Activated naive CD4-positive, alpha-beta T cell treated with anti-CD3 and anti-CD28 coated beads, Interleukin-2, amount 10 ng/mL, durations not matched to agents 7 days and 5 days (primary cell): ENCODE measurements at regions not wholly inside any gene's neighbourhood (a gene's known extent, or its start where the extent isn't known, plus 50 kb on each side); places are given as distances from the start of the nearest gene placed in this dataset.

Experiments used
- CTCF ChIA-PET: fragments of 350-600 bp; sonication (Branson Sonifier 250); formaldehyde crosslinking; loops from one replicate; lab custom pipeline; 2021; ENCODE audit warnings: antibody characterized with exemption; lab: Charles Lee
- DNase-seq: peaks from one replicate; pipeline ENCODE4 v3.0.0-alpha.2; 2020
- H3K27ac Mint-ChIP-seq: one replicate; pipeline ENCODE4 v1.8.0; 2021; ENCODE audit warnings: mild to moderate bottlenecking, moderate library complexity, mixed read lengths
- H3K27me3 Mint-ChIP-seq: one replicate; pipeline ENCODE4 v1.8.0; 2021; ENCODE audit warnings: mild to moderate bottlenecking, mixed read lengths
- H3K36me3 Mint-ChIP-seq: one replicate; pipeline ENCODE4 v1.8.0; 2021; ENCODE audit warnings: mixed read lengths
- H3K4me1 Mint-ChIP-seq: one replicate; pipeline ENCODE4 v1.8.0; 2021; ENCODE audit warnings: mixed read lengths
- H3K4me3 Mint-ChIP-seq: one replicate; pipeline ENCODE4 v1.8.0; 2021; ENCODE audit warnings: mild to moderate bottlenecking, moderate library complexity, mixed read lengths
- H3K9me3 Mint-ChIP-seq: one replicate; pipeline ENCODE4 v1.8.0; 2021; ENCODE audit warnings: mixed read lengths

DNA sequence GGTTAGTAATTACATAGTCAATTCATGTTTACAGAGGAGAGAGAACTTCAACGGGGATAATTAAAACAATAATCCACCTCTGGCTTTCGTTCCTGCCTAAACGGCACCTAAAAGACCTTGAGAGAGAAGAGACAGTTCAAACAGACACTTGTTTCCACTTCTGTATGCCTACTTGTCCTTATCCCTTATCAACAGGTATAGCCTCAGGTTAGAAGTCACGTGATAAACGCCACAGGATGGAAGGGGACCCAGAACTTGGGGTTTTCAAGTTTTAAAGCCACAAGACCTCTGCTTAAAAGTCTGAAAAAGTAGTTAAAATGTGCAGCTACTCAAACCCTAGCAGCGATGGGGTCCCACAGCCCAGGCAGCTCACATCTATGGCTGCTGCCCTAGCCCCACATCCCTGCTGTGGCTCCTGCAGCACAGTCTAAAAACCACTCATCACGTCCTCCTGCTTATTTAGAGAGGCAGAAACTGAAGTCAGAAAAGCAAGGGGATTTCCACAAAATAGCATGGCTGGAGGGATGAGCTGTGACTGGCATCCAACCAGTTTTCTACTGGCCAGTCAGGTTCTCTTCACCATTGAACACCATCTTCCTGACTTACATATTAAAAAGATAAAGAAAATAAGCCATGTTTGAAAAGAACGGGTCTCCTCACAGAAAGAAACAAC is 51.2 kb upstream of the SEC16B start:
- Mint-ChIP-seq H3K9me3 (peaks cover 6% of the 10 kb centered on the region), H3K36me3 (no peaks in the 10 kb centered on the region), H3K4me3 (no peak overlapping the region), H3K27ac (no peak overlapping the region), H3K4me1 (no peaks in the 10 kb centered on the region), H3K27me3 (no peaks in the 10 kb centered on the region)
- CTCF ChIA-PET: no interaction called here
- no peak for DNase-seq

- Mint-ChIP-seq H3K27ac (no peak overlapping the region), H3K4me3 (no peak overlapping the region), H3K27me3 (no peaks in the 10 kb centered on the region), H3K9me3 (peaks cover 9% of the 10 kb centered on the region), H3K36me3 (no peaks in the 10 kb centered on the region), H3K4me1 (no peaks in the 10 kb centered on the region)
- CTCF ChIA-PET: no interaction called here
- no peak for DNase-seq
Observed at GRCh38 chr1:178021950-178022349, 52.1 kb upstream of the SEC16B start.

DNA sequence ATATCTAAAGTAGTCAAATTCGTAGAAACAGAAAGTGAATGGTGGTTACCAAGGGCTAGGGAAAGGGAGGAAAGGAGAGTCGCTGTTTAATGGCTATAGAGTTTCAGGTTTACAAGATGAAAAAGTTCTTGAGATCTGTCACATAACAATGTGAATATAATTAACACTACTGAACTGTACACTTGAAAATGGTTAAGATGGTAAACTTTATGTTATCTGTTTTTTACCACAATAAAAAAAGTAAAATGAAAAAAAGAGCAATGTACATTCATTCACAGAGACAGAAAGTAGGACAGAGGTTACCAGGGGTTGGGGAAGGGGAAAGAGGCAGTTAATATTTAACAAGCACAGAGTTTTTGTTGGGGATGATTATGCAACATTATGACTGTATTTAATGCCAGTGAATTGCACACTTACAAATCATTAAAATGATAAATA is 53.3 kb upstream of the SEC16B start:
- Mint-ChIP-seq H3K4me3 (no peak overlapping the region), H3K27me3 (no peaks in the 10 kb centered on the region), H3K9me3 (peaks cover 4% of the 10 kb centered on the region), H3K36me3 (no peaks in the 10 kb centered on the region), H3K27ac (no peak overlapping the region), H3K4me1 (no peaks in the 10 kb centered on the region)
- CTCF ChIA-PET: no interaction called here
- DNase-seq: no peak

GRCh38 chr1:178024504-178024903 is 54.6 kb upstream of the SEC16B start:
- Mint-ChIP-seq H3K36me3 (no peaks in the 10 kb centered on the region), H3K4me3 (no peak overlapping the region), H3K4me1 (no peaks in the 10 kb centered on the region), H3K9me3 (peaks cover 4% of the 10 kb centered on the region), H3K27me3 (no peaks in the 10 kb centered on the region), H3K27ac (no peak overlapping the region)
- no peak for DNase-seq
- CTCF ChIA-PET: no interaction called here

GRCh38 chr1:178025613-178026356 is 55.9 kb upstream of the SEC16B start:
- Mint-ChIP-seq H3K27ac (no peak overlapping the region), H3K27me3 (no peaks in the 10 kb centered on the region)
- CTCF ChIA-PET: no interaction called here

DNA sequence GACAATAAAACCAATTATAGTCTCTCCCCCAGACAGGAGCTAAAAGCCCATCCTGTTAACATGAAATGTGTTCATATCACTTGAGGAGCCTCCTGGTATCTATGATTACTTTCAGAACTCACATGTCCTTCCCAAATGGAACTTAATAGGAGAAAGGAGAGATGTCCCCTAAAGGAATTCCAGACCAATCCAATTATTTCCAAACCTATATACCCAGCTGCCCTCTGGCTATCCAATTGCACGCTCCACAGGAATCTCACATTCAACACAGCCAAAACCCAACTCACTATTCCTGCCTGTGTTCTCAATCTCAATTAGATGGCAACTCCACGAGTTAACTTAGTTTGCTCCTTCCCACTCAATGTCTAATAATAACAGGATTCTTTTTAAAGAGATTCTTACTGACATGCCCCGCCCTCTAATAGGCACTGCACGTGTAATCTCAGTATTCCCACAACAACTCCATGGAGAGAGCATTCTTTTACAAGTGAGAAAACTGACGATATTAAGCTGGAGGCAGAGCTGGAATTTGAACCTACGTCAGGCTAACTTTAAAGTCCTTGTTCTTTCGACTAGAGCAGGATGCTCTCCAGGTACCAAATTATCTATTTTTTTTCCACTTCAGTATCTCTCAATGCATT is 59.1 kb upstream of the SEC16B start:
- H3K9me3 Mint-ChIP-seq: peaks cover 4% of the 10 kb centered on the region
- H3K36me3 Mint-ChIP-seq: no peaks in the 10 kb centered on the region

More at GRCh38 chr1:178025613-178026356, 55.9 kb upstream of the SEC16B start:
- Mint-ChIP-seq H3K36me3 (no peaks in the 10 kb centered on the region), H3K4me3 (no peak overlapping the region), H3K4me1 (no peaks in the 10 kb centered on the region), H3K9me3 (peaks cover 4% of the 10 kb centered on the region)
- DNase-seq: no peak

GRCh38 chr1:178030467-178030866 is 60.6 kb upstream of the SEC16B start:
- H3K27me3 Mint-ChIP-seq: no peaks in the 10 kb centered on the region
- H3K4me3 Mint-ChIP-seq: no peak overlapping the region
- H3K9me3 Mint-ChIP-seq: peaks cover 4% of the 10 kb centered on the region
- CTCF ChIA-PET: interaction anchor here (0.6 kb wide), 1 partner anchor 55 kb away, joined by 4 read pairs; no protein-coding TSS in a partner anchor
- DNase-seq: no peak
- H3K4me1 Mint-ChIP-seq: no peaks in the 10 kb centered on the region
- no peak overlapping the region for H3K27ac Mint-ChIP-seq
- no peaks in the 10 kb centered on the region for H3K36me3 Mint-ChIP-seq

More for the DNA sequence above, 59.1 kb upstream of the SEC16B start:
- no peaks in the 10 kb centered on the region for H3K27me3 Mint-ChIP-seq
- no peaks in the 10 kb centered on the region for H3K4me1 Mint-ChIP-seq
- CTCF ChIA-PET: no interaction called here
- no peak overlapping the region for H3K27ac Mint-ChIP-seq
- no peak overlapping the region for H3K4me3 Mint-ChIP-seq
- no peak for DNase-seq

DNA sequence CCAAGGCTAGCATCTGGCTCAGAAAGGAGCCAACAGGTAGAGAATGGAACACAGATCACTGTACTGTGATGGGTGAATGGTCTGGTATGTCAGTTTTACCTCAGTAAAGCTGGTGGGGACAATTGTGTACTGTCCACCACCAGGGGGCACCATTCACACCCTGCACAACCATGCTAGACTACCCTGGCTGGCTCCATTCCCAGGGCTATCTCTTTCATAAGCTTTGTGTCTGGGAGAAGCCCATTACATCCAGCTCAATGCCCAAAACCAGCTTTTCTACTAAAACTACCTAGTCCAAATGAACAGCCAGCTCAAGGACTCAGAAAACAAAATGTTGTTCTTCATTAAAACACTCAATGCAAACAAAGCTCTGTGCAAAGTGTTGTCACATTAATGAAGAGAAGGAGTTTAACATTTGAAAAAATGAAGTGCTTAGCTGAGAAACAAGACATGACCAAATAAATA is 62.0 kb upstream of the RASAL2 start:
- Mint-ChIP-seq H3K27me3 (peaks cover 8% of the 10 kb centered on the region), H3K4me3 (no peak overlapping the region), H3K4me1 (no peaks in the 10 kb centered on the region), H3K36me3 (no peaks in the 10 kb centered on the region), H3K9me3 (no peaks in the 10 kb centered on the region), H3K27ac (no peak overlapping the region)
- peak; percentile 32 for DNase-seq
- CTCF ChIA-PET: interaction anchor here (1.1 kb wide), 2 partner anchors 15 to 22 kb away, joined by 3 read pairs; no protein-coding TSS in a partner anchor

DNA sequence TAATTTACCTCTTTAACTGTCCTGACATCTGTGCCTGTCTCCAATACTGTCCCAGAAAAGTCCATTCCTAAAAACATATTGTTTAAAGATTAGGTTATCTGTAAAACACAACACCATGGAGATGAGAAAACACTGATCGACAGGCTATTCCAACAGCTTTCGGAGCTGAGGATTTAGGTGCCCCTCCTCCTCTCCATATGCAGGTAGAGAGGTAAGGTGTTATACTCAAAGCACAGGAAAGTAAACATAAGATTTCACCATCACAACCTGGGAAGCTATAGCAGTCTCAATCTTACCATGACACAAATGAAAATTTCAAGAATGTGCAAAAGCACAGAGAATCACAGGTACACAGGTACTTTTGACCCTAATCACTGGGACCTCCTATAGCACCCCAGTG is 60.9 kb upstream of the RASAL2 start:
- peaks cover 19% of the 10 kb centered on the region for H3K27me3 Mint-ChIP-seq
- CTCF ChIA-PET: interaction anchor here (1.1 kb wide), 1 partner anchor 21 kb away, joined by 3 read pairs; no protein-coding TSS in a partner anchor
- no peak for DNase-seq
- no peak overlapping the region for H3K27ac Mint-ChIP-seq
- no peaks in the 10 kb centered on the region for H3K4me1 Mint-ChIP-seq
- no peaks in the 10 kb centered on the region for H3K9me3 Mint-ChIP-seq
- no peak overlapping the region for H3K4me3 Mint-ChIP-seq
- H3K36me3 Mint-ChIP-seq: no peaks in the 10 kb centered on the region

GRCh38 chr1:178034676-178035075 is 59.2 kb upstream of the RASAL2 start:
- Mint-ChIP-seq H3K27me3 (peaks cover 19% of the 10 kb centered on the region), H3K36me3 (no peaks in the 10 kb centered on the region)

GRCh38 chr1:178036090-178036489 is 57.8 kb upstream of the RASAL2 start:
- H3K4me3 Mint-ChIP-seq: no peak overlapping the region
- H3K36me3 Mint-ChIP-seq: no peaks in the 10 kb centered on the region
- peaks cover 19% of the 10 kb centered on the region for H3K27me3 Mint-ChIP-seq
- no peak overlapping the region for H3K27ac Mint-ChIP-seq
- DNase-seq: no peak
- no peaks in the 10 kb centered on the region for H3K4me1 Mint-ChIP-seq
- CTCF ChIA-PET: no interaction called here
- peaks cover 2% of the 10 kb centered on the region for H3K9me3 Mint-ChIP-seq

More at GRCh38 chr1:178034676-178035075, 59.2 kb upstream of the RASAL2 start:
- Mint-ChIP-seq H3K27ac (no peak overlapping the region), H3K9me3 (no peaks in the 10 kb centered on the region), H3K4me3 (no peak overlapping the region), H3K4me1 (no peaks in the 10 kb centered on the region)
- CTCF ChIA-PET: no interaction called here
- DNase-seq: no peak

- CTCF ChIA-PET: no interaction called here
- no peak for DNase-seq
- H3K4me3 Mint-ChIP-seq: no peak overlapping the region
Observed at GRCh38 chr1:178037510-178038253, 56.2 kb upstream of the RASAL2 start.

DNA sequence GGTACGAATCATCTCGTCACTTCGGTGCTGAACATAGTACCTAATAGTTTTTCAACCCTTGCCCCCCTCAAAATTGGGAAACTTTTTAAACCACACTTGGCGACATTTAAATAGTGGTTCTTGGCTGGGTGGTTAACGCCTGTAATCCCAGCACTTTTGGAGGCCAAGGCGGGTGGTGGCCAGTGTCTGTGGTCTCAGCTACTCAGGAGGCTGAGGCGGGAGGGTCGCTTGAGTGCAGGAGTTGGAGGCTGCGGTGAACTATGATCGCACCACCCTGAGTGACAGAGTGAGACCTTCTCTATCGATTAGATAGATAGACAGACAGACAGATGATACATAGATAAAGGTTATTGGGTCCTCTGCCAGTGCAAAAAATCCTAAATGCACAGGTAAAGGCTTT is 55.5 kb upstream of the RASAL2 start:
- CTCF ChIA-PET: no interaction called here
- H3K27ac Mint-ChIP-seq: no peak overlapping the region
- H3K4me3 Mint-ChIP-seq: no peak overlapping the region
- no peaks in the 10 kb centered on the region for H3K4me1 Mint-ChIP-seq
- peaks cover 7% of the 10 kb centered on the region for H3K9me3 Mint-ChIP-seq
- DNase-seq: no peak
- H3K27me3 Mint-ChIP-seq: peaks cover 19% of the 10 kb centered on the region
- no peaks in the 10 kb centered on the region for H3K36me3 Mint-ChIP-seq

More at GRCh38 chr1:178037510-178038253, 56.2 kb upstream of the RASAL2 start:
- H3K36me3 Mint-ChIP-seq: no peaks in the 10 kb centered on the region
- peaks cover 7% of the 10 kb centered on the region for H3K9me3 Mint-ChIP-seq
- H3K4me1 Mint-ChIP-seq: no peaks in the 10 kb centered on the region
- H3K27ac Mint-ChIP-seq: no peak overlapping the region
- H3K27me3 Mint-ChIP-seq: peaks cover 19% of the 10 kb centered on the region

- H3K4me3 Mint-ChIP-seq: no peak overlapping the region
- H3K36me3 Mint-ChIP-seq: no peaks in the 10 kb centered on the region
- DNase-seq: no peak
- no peak overlapping the region for H3K27ac Mint-ChIP-seq
- H3K9me3 Mint-ChIP-seq: peaks cover 7% of the 10 kb centered on the region
- H3K27me3 Mint-ChIP-seq: peaks cover 19% of the 10 kb centered on the region
- no peaks in the 10 kb centered on the region for H3K4me1 Mint-ChIP-seq
- CTCF ChIA-PET: no interaction called here
Observed at GRCh38 chr1:178039891-178040290, 54.0 kb upstream of the RASAL2 start.
